ENCODE measurements at regions not wholly inside any gene's neighbourhood (a gene's known extent, or its start where the extent isn't known, plus 50 kb on each side); places are given as distances from the start of the nearest gene placed in this dataset.

GRCh38 chr13:106295971-106296370 lies 239.5 kb downstream of the EFNB2 start:
- no peak for DNase-seq

GRCh38 chr13:106291006-106291405 lies 244.5 kb downstream of the EFNB2 start:
- no peak for DNase-seq

- no peak for DNase-seq
These were observed 248.1 kb downstream of the EFNB2 start for GRCh38 chr13:106287351-106287750.

GRCh38 chr13:106286811-106287210 lies 248.7 kb downstream of the EFNB2 start:
- DNase-seq = no peak

- no peak for DNase-seq
These were observed 251.1 kb downstream of the EFNB2 start for GRCh38 chr13:106284358-106284757.

- no peak for DNase-seq
These were observed 254.0 kb downstream of the EFNB2 start for GRCh38 chr13:106281426-106281825.

- no peak for DNase-seq
These were observed 257.8 kb downstream of the EFNB2 start for GRCh38 chr13:106277484-106278154.

GRCh38 chr13:106276876-106277275 lies 258.6 kb downstream of the EFNB2 start:
- no peak for DNase-seq

- DNase-seq = no peak
These were observed 259.9 kb downstream of the EFNB2 start for GRCh38 chr13:106275446-106276032.

- DNase-seq = no peak
These were observed 260.8 kb downstream of the EFNB2 start for GRCh38 chr13:106274551-106275203.

- no peak for DNase-seq
These were observed 271.7 kb downstream of the EFNB2 start for GRCh38 chr13:106263801-106264200.

GRCh38 chr13:106262886-106263285 lies 272.6 kb downstream of the EFNB2 start:
- no peak for DNase-seq

GRCh38 chr13:106261450-106261849 lies 274.0 kb downstream of the EFNB2 start:
- no peak for DNase-seq

- DNase-seq = no peak
These were observed 275.1 kb downstream of the EFNB2 start for GRCh38 chr13:106260352-106260751.

GRCh38 chr13:106259928-106260327 lies 275.5 kb downstream of the EFNB2 start:
- no peak for DNase-seq

GRCh38 chr13:106246666-106247188 lies 288.7 kb downstream of the EFNB2 start:
- no peak for DNase-seq

GRCh38 chr13:106246242-106246641 lies 289.2 kb downstream of the EFNB2 start:
- no peak for DNase-seq

- no peak for DNase-seq
These were observed 292.4 kb downstream of the EFNB2 start for GRCh38 chr13:106243011-106243565.

- no peak for DNase-seq
These were observed 293.2 kb downstream of the EFNB2 start for GRCh38 chr13:106241974-106242953.

GRCh38 chr13:106238690-106239089 lies 296.8 kb downstream of the EFNB2 start:
- no peak for DNase-seq

- no peak for DNase-seq
These were observed 300.8 kb downstream of the EFNB2 start for GRCh38 chr13:106234636-106235035.

- DNase-seq = no peak
These were observed 302.2 kb downstream of the EFNB2 start for GRCh38 chr13:106233134-106233735.
